CD1c-positive myeloid dendritic cell (primary cell): ENCODE measurements at regions not wholly inside any gene's neighbourhood (a gene's known extent, or its start where the extent isn't known, plus 50 kb on each side); places are given as distances from the start of the nearest gene placed in this dataset.
"Not testable (repeated sequence)": the region's sequence is repeated elsewhere in the genome, so short reads cannot be mapped to it uniquely, and the experiment has no call there.

Experiments
- DNase-seq: peaks from one replicate; pipeline ENCODE4 v3.0.0-alpha.2; 2016; ENCODE audit errors: extremely low spot score

- no peak for DNase-seq
Observed at GRCh38 chr6:121920616-121921015, 478.8 kb upstream of the HSF2 start.

GRCh38 chr6:121925024-121925423 lies 474.4 kb upstream of the HSF2 start:
- DNase-seq: no peak

GRCh38 chr6:121925534-121926255 lies 473.8 kb upstream of the HSF2 start:
- DNase-seq: no peak

GRCh38 chr6:121929301-121929700 lies 470.2 kb upstream of the HSF2 start:
- DNase-seq: no peak

- no peak for DNase-seq
Observed at GRCh38 chr6:121932076-121932991, 467.1 kb upstream of the HSF2 start.

GRCh38 chr6:121934451-121934850 lies 465.0 kb upstream of the HSF2 start:
- no peak for DNase-seq

GRCh38 chr6:121940728-121941127 lies 458.7 kb upstream of the HSF2 start:
- no peak for DNase-seq

- DNase-seq: no peak
Observed at GRCh38 chr6:121944354-121944753, 455.1 kb upstream of the HSF2 start.

GRCh38 chr6:121951123-121951522 lies 448.3 kb upstream of the HSF2 start:
- DNase-seq: no peak

- no peak for DNase-seq
Observed at GRCh38 chr6:121951918-121952379, 447.5 kb upstream of the HSF2 start.

GRCh38 chr6:121955401-121955800 lies 444.1 kb upstream of the HSF2 start:
- not testable (repeated sequence) for DNase-seq

GRCh38 chr6:121956782-121957181 lies 442.7 kb upstream of the HSF2 start:
- no peak for DNase-seq

GRCh38 chr6:121959501-121959900 lies 440.0 kb upstream of the HSF2 start:
- DNase-seq: no peak

GRCh38 chr6:121961619-121962125 lies 437.8 kb upstream of the HSF2 start:
- no peak for DNase-seq

- DNase-seq: no peak
Observed at GRCh38 chr6:121963826-121964225, 435.6 kb upstream of the HSF2 start.

- no peak for DNase-seq
Observed at GRCh38 chr6:121965739-121966138, 433.7 kb upstream of the HSF2 start.

- DNase-seq: no peak
Observed at GRCh38 chr6:121967631-121968030, 431.8 kb upstream of the HSF2 start.

GRCh38 chr6:121971931-121972335 lies 427.5 kb upstream of the HSF2 start:
- no peak for DNase-seq

GRCh38 chr6:121984956-121985355 lies 414.5 kb upstream of the HSF2 start:
- DNase-seq: no peak

GRCh38 chr6:121993362-121993761 lies 406.1 kb upstream of the HSF2 start:
- no peak for DNase-seq

- DNase-seq: no peak
Observed at GRCh38 chr6:121994919-121995318, 404.5 kb upstream of the HSF2 start.

GRCh38 chr6:121998631-121999030 lies 400.8 kb upstream of the HSF2 start:
- DNase-seq: no peak
